HepG2 (cell line): ENCODE measurements at regions not wholly inside any gene's neighbourhood (a gene's known extent, or its start where the extent isn't known, plus 50 kb on each side); places are given as distances from the start of the nearest gene placed in this dataset.

Experiments
- ATF1 ChIP-seq: IDR thresholded peaks from 2 replicates; pipeline ENCODE4 v1.6.1; 2016; ENCODE audit warnings: mild to moderate bottlenecking, control low read depth
- HDAC1 ChIP-seq: sonication (generic); formaldehyde crosslinking; IDR thresholded peaks from 2 replicates; pipeline ENCODE4 v1.5.1; 2020; ENCODE audit warnings: mild to moderate bottlenecking, missing genetic modification reagents
- IKZF4 ChIP-seq: sonication (generic); formaldehyde crosslinking; IDR thresholded peaks from 2 replicates; pipeline ENCODE4 v1.5.1; 2020; ENCODE audit warnings: borderline replicate concordance, mild to moderate bottlenecking, low read depth, missing genetic modification reagents; ENCODE audit errors: not compliant biosample characterization
- MBD4 ChIP-seq: IDR thresholded peaks from 2 replicates; pipeline ENCODE4 v1.6.1; 2012; ENCODE audit warnings: low read length, inconsistent platforms, borderline replicate concordance
- NFIC ChIP-seq: IDR thresholded peaks from 2 replicates; pipeline ENCODE4 v1.6.1; 2012; ENCODE audit warnings: mild to moderate bottlenecking, low read length, inconsistent platforms
- SMAD9 ChIP-seq: sonication (generic); formaldehyde crosslinking; IDR thresholded peaks from 2 replicates; pipeline ENCODE4 v1.5.1; 2020; ENCODE audit warnings: mild to moderate bottlenecking, missing genetic modification reagents
- SPEN ChIP-seq: sonication (generic); formaldehyde crosslinking; IDR thresholded peaks from 2 replicates; pipeline ENCODE4 v1.5.1; 2020; ENCODE audit warnings: low read depth, mild to moderate bottlenecking, missing genetic modification reagents
- ZBTB21 ChIP-seq: sonication (generic); formaldehyde crosslinking; IDR thresholded peaks from 2 replicates; pipeline ENCODE4 v1.4.0; 2020; ENCODE audit warnings: missing genetic modification reagents
- ZNF678 ChIP-seq: sonication (generic); formaldehyde crosslinking; IDR thresholded peaks from 2 replicates; pipeline ENCODE4 v1.4.0; 2020; ENCODE audit warnings: mild to moderate bottlenecking, missing genetic modification reagents
- TF ChIP-seq, protein P1 (sequence below): IDR thresholded peaks from 2 replicates; pipeline ENCODE4 v1.6.1; 2016; ENCODE audit warnings: control low read depth
- TF ChIP-seq, protein P2 (sequence below): sonication (generic); formaldehyde crosslinking; IDR thresholded peaks from 2 replicates; pipeline ENCODE4 v1.8.1; 2023; ENCODE audit warnings: mild to moderate bottlenecking, missing genetic modification reagents
- TF ChIP-seq, protein P3 (sequence below): sonication (generic); formaldehyde crosslinking; IDR thresholded peaks from 2 replicates; pipeline ENCODE4 v1.9.0; 2022; ENCODE audit warnings: missing genetic modification reagents, mild to moderate bottlenecking, borderline replicate concordance

DNA sequence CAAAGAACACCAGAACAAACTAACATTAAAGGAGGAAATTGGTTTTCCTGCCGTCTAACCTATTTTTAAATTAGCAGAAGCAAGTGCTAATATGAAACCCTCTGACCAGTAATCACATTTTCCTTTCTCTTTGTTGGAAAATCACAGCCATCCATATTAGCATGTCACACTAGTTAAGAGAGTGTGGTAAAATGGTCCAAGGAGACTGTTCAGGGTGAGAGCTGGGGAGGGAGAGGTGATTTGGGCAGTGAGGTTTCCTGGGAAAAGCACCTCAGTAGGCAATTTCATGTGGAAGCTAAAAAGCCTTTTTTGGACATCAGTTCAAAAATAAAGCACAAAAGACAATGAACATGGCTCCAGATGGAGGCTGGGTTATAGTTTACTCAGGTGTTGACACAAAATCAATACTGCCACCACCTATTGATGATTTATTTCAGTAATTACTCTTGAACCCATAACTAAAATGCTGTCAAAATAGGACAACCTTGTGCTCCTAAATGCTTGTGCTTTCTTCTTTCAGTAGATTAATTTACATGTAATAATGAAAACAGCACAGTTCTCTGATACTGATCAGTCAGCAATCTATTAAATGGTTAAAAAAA, 333.2 kb downstream of the SAMD5 start (continued):
- TF ChIP-seq IKZF4 (CRISPR knock-in tag) (no peak), ZNF678 (CRISPR knock-in tag) (no peak), HDAC1 (no peak), SMAD9 (CRISPR knock-in tag) (no peak), MBD4 (no peak), ZBTB21 (CRISPR knock-in tag) (no peak), SPEN (CRISPR knock-in tag) (no peak), NFIC (no peak), ATF1 (no peak)
- TF ChIP-seq, protein P1, sequence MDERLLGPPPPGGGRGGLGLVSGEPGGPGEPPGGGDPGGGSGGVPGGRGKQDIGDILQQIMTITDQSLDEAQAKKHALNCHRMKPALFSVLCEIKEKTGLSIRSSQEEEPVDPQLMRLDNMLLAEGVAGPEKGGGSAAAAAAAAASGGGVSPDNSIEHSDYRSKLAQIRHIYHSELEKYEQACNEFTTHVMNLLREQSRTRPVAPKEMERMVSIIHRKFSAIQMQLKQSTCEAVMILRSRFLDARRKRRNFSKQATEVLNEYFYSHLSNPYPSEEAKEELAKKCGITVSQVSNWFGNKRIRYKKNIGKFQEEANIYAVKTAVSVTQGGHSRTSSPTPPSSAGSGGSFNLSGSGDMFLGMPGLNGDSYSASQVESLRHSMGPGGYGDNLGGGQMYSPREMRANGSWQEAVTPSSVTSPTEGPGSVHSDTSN (CRISPR knock-in tag): no peak
- TF ChIP-seq, protein P2, sequence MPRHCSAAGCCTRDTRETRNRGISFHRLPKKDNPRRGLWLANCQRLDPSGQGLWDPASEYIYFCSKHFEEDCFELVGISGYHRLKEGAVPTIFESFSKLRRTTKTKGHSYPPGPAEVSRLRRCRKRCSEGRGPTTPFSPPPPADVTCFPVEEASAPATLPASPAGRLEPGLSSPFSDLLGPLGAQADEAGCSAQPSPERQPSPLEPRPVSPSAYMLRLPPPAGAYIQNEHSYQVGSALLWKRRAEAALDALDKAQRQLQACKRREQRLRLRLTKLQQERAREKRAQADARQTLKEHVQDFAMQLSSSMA (CRISPR knock-in tag): no peak
- TF ChIP-seq, protein P3, sequence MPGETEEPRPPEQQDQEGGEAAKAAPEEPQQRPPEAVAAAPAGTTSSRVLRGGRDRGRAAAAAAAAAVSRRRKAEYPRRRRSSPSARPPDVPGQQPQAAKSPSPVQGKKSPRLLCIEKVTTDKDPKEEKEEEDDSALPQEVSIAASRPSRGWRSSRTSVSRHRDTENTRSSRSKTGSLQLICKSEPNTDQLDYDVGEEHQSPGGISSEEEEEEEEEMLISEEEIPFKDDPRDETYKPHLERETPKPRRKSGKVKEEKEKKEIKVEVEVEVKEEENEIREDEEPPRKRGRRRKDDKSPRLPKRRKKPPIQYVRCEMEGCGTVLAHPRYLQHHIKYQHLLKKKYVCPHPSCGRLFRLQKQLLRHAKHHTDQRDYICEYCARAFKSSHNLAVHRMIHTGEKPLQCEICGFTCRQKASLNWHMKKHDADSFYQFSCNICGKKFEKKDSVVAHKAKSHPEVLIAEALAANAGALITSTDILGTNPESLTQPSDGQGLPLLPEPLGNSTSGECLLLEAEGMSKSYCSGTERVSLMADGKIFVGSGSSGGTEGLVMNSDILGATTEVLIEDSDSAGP (CRISPR knock-in tag): no peak
